ENCODE measurements at regions not wholly inside any gene's neighbourhood (a gene's known extent, or its start where the extent isn't known, plus 50 kb on each side); places are given as distances from the start of the nearest gene placed in this dataset.

- no peak for DNase-seq
- TF ChIP-seq CTCF (IDR thresholded peaks at IDR 0.05 in 8 of 11, conservative IDR thresholded peaks at IDR 0.05 in 3 of 11): no peak
- TF ChIP-seq POLR2A (IDR thresholded peaks at IDR 0.05): no peak
- TF ChIP-seq POLR2AphosphoS5 (IDR thresholded peaks at IDR 0.05): no peak
- H3K4me1 ChIP-seq: no peaks in the 10 kb centered on the region
- no peaks in the 10 kb centered on the region for H3K36me3 ChIP-seq
- intact Hi-C loops (cut with DNase I; ENCODE audit: low total_unique reads): no loop called here
- no peaks in the 10 kb centered on the region for H3K27me3 ChIP-seq (replicated peaks in 1 of 7)
- H3K4me3 ChIP-seq: no peak overlapping the region
- H3K27ac ChIP-seq: no peak overlapping the region
- peaks cover 0 to 55% (median 25%) of the 10 kb centered on the region in 8 donors for H3K9me3 ChIP-seq
These were observed 411.1 kb upstream of the CXADR start for GRCh38 chr21:17101696-17102095.

DNA sequence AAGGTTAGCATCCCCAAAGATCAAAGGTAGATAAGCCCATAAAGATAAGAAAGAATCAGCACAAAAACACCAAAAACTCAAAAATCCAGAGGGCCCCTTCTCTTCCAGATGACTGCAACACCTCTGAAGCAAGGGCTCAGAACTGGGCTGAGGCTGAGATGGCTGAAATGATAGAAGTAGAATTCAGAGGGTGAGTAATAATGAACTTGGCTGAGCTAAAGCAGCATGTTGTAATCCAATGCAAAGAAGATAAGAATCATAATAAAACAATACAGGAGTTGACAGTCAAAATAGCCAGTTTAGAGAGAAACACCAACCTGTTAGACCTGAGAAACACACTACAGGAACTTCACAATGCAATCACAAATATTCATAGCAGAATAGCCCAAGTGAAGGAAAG lies 406.9 kb upstream of the CXADR start:
- H3K27ac ChIP-seq: no peak overlapping the region
- H3K27me3 ChIP-seq (replicated peaks in 1 of 7): no peaks in the 10 kb centered on the region
- TF ChIP-seq POLR2A (IDR thresholded peaks at IDR 0.05) (no peak), CTCF (IDR thresholded peaks at IDR 0.05 in 8 of 11, conservative IDR thresholded peaks at IDR 0.05 in 3 of 11) (no peak), POLR2AphosphoS5 (IDR thresholded peaks at IDR 0.05) (no peak)
- H3K9me3 ChIP-seq: peaks cover 0 to 58% (median 30%) of the 10 kb centered on the region in 8 donors
- no peak overlapping the region for H3K4me3 ChIP-seq
- H3K36me3 ChIP-seq: no peaks in the 10 kb centered on the region
- DNase-seq: no peak
- H3K4me1 ChIP-seq: no peaks in the 10 kb centered on the region
- intact Hi-C loops (cut with DNase I; ENCODE audit: low total_unique reads): no loop called here

DNA sequence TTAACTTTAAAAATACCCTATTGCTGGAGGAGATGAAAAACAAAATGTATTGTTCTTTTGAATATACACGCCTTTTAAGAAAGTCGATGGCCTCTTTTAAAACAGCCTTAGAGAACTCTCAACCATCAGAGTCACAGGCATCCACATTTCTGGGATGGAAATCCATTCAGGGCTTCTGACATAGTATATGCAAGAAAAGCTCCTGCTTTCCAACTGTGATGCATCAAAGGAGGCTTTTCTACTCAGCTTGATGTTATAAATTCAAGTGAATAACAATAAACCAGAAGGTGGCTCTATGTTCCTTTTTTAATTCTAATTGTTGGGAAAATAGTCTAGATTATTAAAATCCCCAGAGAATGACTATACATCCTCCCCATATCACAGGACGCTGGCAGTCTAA lies 398.8 kb upstream of the CXADR start:
- peaks cover 0 to 17% (median 5%) of the 10 kb centered on the region in 8 donors for H3K9me3 ChIP-seq
- intact Hi-C loops (cut with DNase I; ENCODE audit: low total_unique reads): no loop called here
- 65 to 80% (median 70%) methylated on average over 3 of the region's 3 CpGs for WGBS, 5 donors
- no peak overlapping the region for H3K4me3 ChIP-seq
- no peaks in the 10 kb centered on the region for H3K36me3 ChIP-seq
- no peaks in the 10 kb centered on the region for H3K27me3 ChIP-seq (replicated peaks in 1 of 7)
- no peaks in the 10 kb centered on the region for H3K4me1 ChIP-seq
- H3K27ac ChIP-seq: no peak overlapping the region
- no peak for DNase-seq
- TF ChIP-seq POLR2AphosphoS5 (IDR thresholded peaks at IDR 0.05): no peak
- TF ChIP-seq CTCF (IDR thresholded peaks at IDR 0.05 in 8 of 11, conservative IDR thresholded peaks at IDR 0.05 in 3 of 11): no peak
- no peak for TF ChIP-seq POLR2A (IDR thresholded peaks at IDR 0.05)

- Histone ChIP-seq H3K4me1 (no peaks in the 10 kb centered on the region), H3K36me3 (no peaks in the 10 kb centered on the region), H3K9me3 (peaks cover 0 to 6% (median 0%) of the 10 kb centered on the region in 8 donors), H3K27me3 (replicated peaks in 1 of 7) (no peaks in the 10 kb centered on the region), H3K27ac (no peak overlapping the region), H3K4me3 (no peak overlapping the region)
- WGBS, 5 donors: 66 to 74% (median 72%) methylated on average over 6 of the region's 6 CpGs
- DNase-seq: no peak
- intact Hi-C loops (cut with DNase I; ENCODE audit: low total_unique reads): no loop called here
- no peak for TF ChIP-seq POLR2AphosphoS5 (IDR thresholded peaks at IDR 0.05)
- TF ChIP-seq CTCF (IDR thresholded peaks at IDR 0.05 in 8 of 11, conservative IDR thresholded peaks at IDR 0.05 in 3 of 11): no peak
- TF ChIP-seq POLR2A (IDR thresholded peaks at IDR 0.05): no peak
These were observed 394.0 kb upstream of the CXADR start for GRCh38 chr21:17118638-17119384.

Data from spleen (tissue), 11 donors.